ENCODE measurements at regions not wholly inside any gene's neighbourhood (a gene's known extent, or its start where the extent isn't known, plus 50 kb on each side); places are given as distances from the start of the nearest gene placed in this dataset.
A peak's percentile ranks its signal among the peaks of the same experiment; 100 is the strongest.

GRCh38 chr7:155369766-155370165, 72.1 kb downstream of the INSIG1 start:
- TF ChIP-seq PAX5 (IDR thresholded peaks at IDR 0.05; ENCODE audit: insufficient read depth, low read length, severe bottlenecking) (no peak), SPI1 (IDR thresholded peaks at IDR 0.05; ENCODE audit: low read depth, low read length) (no peak), POLR2AphosphoS5 (IDR thresholded peaks at IDR 0.05; ENCODE audit: low read depth, low read length) (no peak), POLR2A (IDR thresholded peaks at IDR 0.05; ENCODE audit: low read depth, low read length) (no peak), POU2F2 (IDR thresholded peaks at IDR 0.05; ENCODE audit: low read depth, low read length) (no peak), TAF1 (IDR thresholded peaks at IDR 0.05; ENCODE audit: low read depth, low read length) (no peak)
- DNase-seq (ENCODE audit: insufficient read length, low spot score) (no peak), FAIRE-seq (no peak)

- TF ChIP-seq PAX5 (IDR thresholded peaks at IDR 0.05; ENCODE audit: insufficient read depth, low read length, severe bottlenecking): no peak
- TF ChIP-seq SPI1 (IDR thresholded peaks at IDR 0.05; ENCODE audit: low read depth, low read length): no peak
- TF ChIP-seq POLR2AphosphoS5 (IDR thresholded peaks at IDR 0.05; ENCODE audit: low read depth, low read length): no peak
- TF ChIP-seq POU2F2 (IDR thresholded peaks at IDR 0.05; ENCODE audit: low read depth, low read length): no peak
- no peak for TF ChIP-seq TAF1 (IDR thresholded peaks at IDR 0.05; ENCODE audit: low read depth, low read length)
- TF ChIP-seq POLR2A (IDR thresholded peaks at IDR 0.05; ENCODE audit: low read depth, low read length): no peak
- no peak for FAIRE-seq
- DNase-seq (ENCODE audit: insufficient read length, low spot score): no peak
These were observed 73.7 kb downstream of the INSIG1 start for GRCh38 chr7:155371331-155371883.

GRCh38 chr7:155371884-155372781, 74.5 kb downstream of the INSIG1 start:
- peak; percentile 53 for DNase-seq (ENCODE audit: insufficient read length, low spot score)
- TF ChIP-seq POLR2AphosphoS5 (IDR thresholded peaks at IDR 0.05; ENCODE audit: low read depth, low read length) (no peak), POU2F2 (IDR thresholded peaks at IDR 0.05; ENCODE audit: low read depth, low read length) (no peak), PAX5 (IDR thresholded peaks at IDR 0.05; ENCODE audit: insufficient read depth, low read length, severe bottlenecking) (no peak), POLR2A (IDR thresholded peaks at IDR 0.05; ENCODE audit: low read depth, low read length) (no peak), SPI1 (IDR thresholded peaks at IDR 0.05; ENCODE audit: low read depth, low read length) (no peak), TAF1 (IDR thresholded peaks at IDR 0.05; ENCODE audit: low read depth, low read length) (no peak)
- FAIRE-seq: no peak

GRCh38 chr7:155372782-155373358, 75.2 kb downstream of the INSIG1 start:
- DNase-seq (ENCODE audit: insufficient read length, low spot score): no peak
- no peak for FAIRE-seq

GRCh38 chr7:155373359-155374273, 75.9 kb downstream of the INSIG1 start:
- no peak for FAIRE-seq
- DNase-seq (ENCODE audit: insufficient read length, low spot score): no peak
- TF ChIP-seq POLR2AphosphoS5 (IDR thresholded peaks at IDR 0.05; ENCODE audit: low read depth, low read length): no peak
- no peak for TF ChIP-seq SPI1 (IDR thresholded peaks at IDR 0.05; ENCODE audit: low read depth, low read length)
- no peak for TF ChIP-seq TAF1 (IDR thresholded peaks at IDR 0.05; ENCODE audit: low read depth, low read length)
- TF ChIP-seq PAX5 (IDR thresholded peaks at IDR 0.05; ENCODE audit: insufficient read depth, low read length, severe bottlenecking): no peak
- no peak for TF ChIP-seq POLR2A (IDR thresholded peaks at IDR 0.05; ENCODE audit: low read depth, low read length)
- no peak for TF ChIP-seq POU2F2 (IDR thresholded peaks at IDR 0.05; ENCODE audit: low read depth, low read length)

More at GRCh38 chr7:155372782-155373358, 75.2 kb downstream of the INSIG1 start:
- TF ChIP-seq POLR2AphosphoS5 (IDR thresholded peaks at IDR 0.05; ENCODE audit: low read depth, low read length) (no peak), TAF1 (IDR thresholded peaks at IDR 0.05; ENCODE audit: low read depth, low read length) (no peak), POLR2A (IDR thresholded peaks at IDR 0.05; ENCODE audit: low read depth, low read length) (no peak), PAX5 (IDR thresholded peaks at IDR 0.05; ENCODE audit: insufficient read depth, low read length, severe bottlenecking) (no peak)

- DNase-seq (ENCODE audit: insufficient read length, low spot score) (no peak), FAIRE-seq (no peak)
- TF ChIP-seq PAX5 (IDR thresholded peaks at IDR 0.05; ENCODE audit: insufficient read depth, low read length, severe bottlenecking): no peak
- no peak for TF ChIP-seq POLR2AphosphoS5 (IDR thresholded peaks at IDR 0.05; ENCODE audit: low read depth, low read length)
- TF ChIP-seq TAF1 (IDR thresholded peaks at IDR 0.05; ENCODE audit: low read depth, low read length): no peak
- TF ChIP-seq SPI1 (IDR thresholded peaks at IDR 0.05; ENCODE audit: low read depth, low read length): no peak
- TF ChIP-seq POLR2A (IDR thresholded peaks at IDR 0.05; ENCODE audit: low read depth, low read length): no peak
- TF ChIP-seq POU2F2 (IDR thresholded peaks at IDR 0.05; ENCODE audit: low read depth, low read length): no peak
These were observed 76.9 kb downstream of the INSIG1 start for GRCh38 chr7:155374276-155375252.

- FAIRE-seq (no peak), DNase-seq (ENCODE audit: insufficient read length, low spot score) (no peak)
- TF ChIP-seq SPI1 (IDR thresholded peaks at IDR 0.05; ENCODE audit: low read depth, low read length) (0 out of 2 replicates have a peak, but pooled peaks have one; percentile 16), POU2F2 (IDR thresholded peaks at IDR 0.05; ENCODE audit: low read depth, low read length) (no peak), POLR2A (IDR thresholded peaks at IDR 0.05; ENCODE audit: low read depth, low read length) (no peak)
These were observed 77.9 kb downstream of the INSIG1 start for GRCh38 chr7:155375337-155376277.
